A549 (cell line): ENCODE measurements at regions not wholly inside any gene's neighbourhood (a gene's known extent, or its start where the extent isn't known, plus 50 kb on each side); places are given as distances from the start of the nearest gene placed in this dataset.

ENCODE experiments used
- ATAC-seq, 2 experiments: fragments of 200-7000 bp in 1 of 2; fragments of >200 bp in 1 of 2; cut with Nextera tagmentation in 1 of 2; cut with Tn5 transposase in 1 of 2; 3 replicates each; pipeline versions ENCODE4 v1.8.0 to v1.9.1; 2018 to 2020; ENCODE audit warnings: mild to moderate bottlenecking in 1 of 2, moderate library complexity in 1 of 2
- CTCF ChIA-PET: fragments of 300-600 bp; sonication (Branson Sonifier 250); formaldehyde crosslinking; extraction: SDS; loops from one replicate; lab custom pipeline; 2021; ENCODE audit warnings: antibody characterized with exemption, inconsistent platforms; lab: Yijun Ruan, JAX
- POLR2A ChIA-PET: fragments of 350-600 bp; formaldehyde crosslinking; extraction: SDS; loops from one replicate; lab custom pipeline; 2021; ENCODE audit warnings: antibody characterized with exemption, inconsistent platforms; lab: Yijun Ruan, JAX
- DNase-seq, 2 experiments: peaks; one replicate each; pipeline versions ENCODE4 v3.0.0 to v3.0.0-alpha.2; 2011 to 2016; ENCODE audit warnings: low read depth in 1 of 2, low spot score in 1 of 2
- FAIRE-seq: peaks from 2 replicates; lab custom pipeline; 2011; peaks lifted over from hg19 to GRCh38; lab: Jason Lieb, UNC
- H3K27ac ChIP-seq, 2 experiments: fragments of >200 bp; sonication (Bioruptor Twin); formaldehyde crosslinking; 3 replicates each; pipeline ENCODE4 v1.5.1; 2016 to 2017
- H3K4me1 ChIP-seq: fragments of >200 bp; sonication (Bioruptor Twin); formaldehyde crosslinking; 3 replicates; pipeline ENCODE4 v1.6.1; 2016
- H3K4me2 ChIP-seq: fragments of >200 bp; sonication (Bioruptor Twin); formaldehyde crosslinking; 3 replicates; pipeline ENCODE4 v1.6.1; 2016
- H3K4me3 ChIP-seq: fragments of >200 bp; sonication (Bioruptor Twin); formaldehyde crosslinking; 3 replicates; pipeline ENCODE4 v1.5.1; 2016
- H3K9me3 ChIP-seq: fragments of >200 bp; sonication (Bioruptor Twin); formaldehyde crosslinking; 3 replicates; pipeline ENCODE4 v1.6.1; 2016
- ATOH8 ChIP-seq: fragments of 250-450 bp; sonication (Bioruptor Pico); IDR thresholded peaks from 2 replicates; pipeline ENCODE4 v1.5.0; 2020; ENCODE audit warnings: low read depth, mild to moderate bottlenecking, moderate library complexity
- CBX2 ChIP-seq: fragments of 200-600 bp; sonication (generic); IDR thresholded peaks from 2 replicates; pipeline ENCODE4 v1.6.1; 2016; ENCODE audit warnings: low read depth, mild to moderate bottlenecking, borderline replicate concordance
- CEBPB ChIP-seq, 2 experiments: fragments of >200 bp in 1 of 2; sonication (Bioruptor Twin) in 1 of 2; formaldehyde crosslinking in 1 of 2; IDR thresholded peaks; 2 replicates each; pipeline ENCODE4 v1.6.1; 2012 to 2016
- CHD4 ChIP-seq: fragments of 200-600 bp; sonication (generic); IDR thresholded peaks from 2 replicates; pipeline ENCODE4 v1.6.1; 2016; ENCODE audit warnings: antibody characterized with exemption, mild to moderate bottlenecking, borderline replicate concordance
- EHF ChIP-seq: fragments of 250-450 bp; sonication (Bioruptor Pico); IDR thresholded peaks from 2 replicates; pipeline ENCODE4 v1.5.0; 2020; ENCODE audit warnings: mild to moderate bottlenecking
- ELK1 ChIP-seq: fragments of 150-350 bp; IDR thresholded peaks from 2 replicates; pipeline ENCODE4 v1.6.1; 2014; ENCODE audit warnings: low read depth, mild to moderate bottlenecking, low read length
- EP300 ChIP-seq, 2 experiments: fragments of >200 bp; sonication (Bioruptor Twin); formaldehyde crosslinking; IDR thresholded peaks; 2 replicates in 1 of 2; 3 replicates in 1 of 2; pipeline ENCODE4 v1.6.1; 2016 to 2017
- ESRRA ChIP-seq: fragments of 150-350 bp; IDR thresholded peaks from 2 replicates; pipeline ENCODE4 v1.6.1; 2014; ENCODE audit warnings: mild to moderate bottlenecking, low read length, borderline replicate concordance
- FOSB ChIP-seq: fragments of 250-450 bp; sonication (Bioruptor Pico); IDR thresholded peaks from 2 replicates; pipeline ENCODE4 v1.5.0; 2020; ENCODE audit warnings: mild to moderate bottlenecking, moderate library complexity
- GATA3 ChIP-seq: IDR thresholded peaks from 2 replicates; pipeline ENCODE4 v1.6.1; 2012; ENCODE audit warnings: borderline replicate concordance
- JUN ChIP-seq, 2 experiments: fragments of >200 bp; sonication (Bioruptor Twin); formaldehyde crosslinking; IDR thresholded peaks; 2 replicates in 1 of 2; 3 replicates in 1 of 2; pipeline ENCODE4 v1.6.1; 2016 to 2017
- JUNB ChIP-seq: fragments of >200 bp; sonication (Bioruptor Twin); formaldehyde crosslinking; IDR thresholded peaks from 2 replicates; pipeline ENCODE4 v1.6.1; 2016
- KDM5A ChIP-seq: fragments of 200-600 bp; sonication (generic); IDR thresholded peaks from 2 replicates; pipeline ENCODE4 v1.6.1; 2016; ENCODE audit warnings: antibody characterized with exemption, mild to moderate bottlenecking
- MAX ChIP-seq: IDR thresholded peaks from 2 replicates; pipeline ENCODE4 v1.6.1; 2012
- NFE2L2 ChIP-seq: fragments of 150-350 bp; conservative IDR thresholded peaks from 2 replicates; pipeline ENCODE4 v1.6.1; 2014; ENCODE audit warnings: low read length
- RAD21 ChIP-seq, 2 experiments: fragments of >200 bp in 1 of 2; sonication (Bioruptor Twin) in 1 of 2; formaldehyde crosslinking in 1 of 2; IDR thresholded peaks in 1 of 2; conservative IDR thresholded peaks in 1 of 2; 2 replicates in 1 of 2; 3 replicates in 1 of 2; pipeline ENCODE4 v1.6.1; 2012 to 2018; ENCODE audit warnings: inconsistent platforms in 1 of 2
- RARB ChIP-seq: fragments of 250-450 bp; sonication (Bioruptor Pico); IDR thresholded peaks from 2 replicates; pipeline ENCODE4 v1.8.0; 2021; ENCODE audit warnings: mild to moderate bottlenecking, moderate library complexity
- REST ChIP-seq: fragments of 200-600 bp; sonication (generic); IDR thresholded peaks from 2 replicates; pipeline ENCODE4 v1.6.1; 2016; ENCODE audit warnings: antibody characterized with exemption, mild to moderate bottlenecking, moderate library complexity
- RNF2 ChIP-seq: fragments of 200-600 bp; sonication (generic); IDR thresholded peaks from 2 replicates; pipeline ENCODE4 v1.6.1; 2016; ENCODE audit warnings: low read depth, mild to moderate bottlenecking, antibody characterized with exemption, moderate library complexity, borderline replicate concordance
- ZFP36 ChIP-seq: fragments of 450-650 bp; IDR thresholded peaks from 2 replicates; pipeline ENCODE4 v1.6.1; 2014; ENCODE audit warnings: borderline replicate concordance; ENCODE audit not compliant: partially characterized antibody
- ZNF302 ChIP-seq: fragments of 250-450 bp; sonication (Bioruptor Pico); IDR thresholded peaks from 2 replicates; pipeline ENCODE4 v1.9.0; 2021; ENCODE audit warnings: inconsistent platforms, mild to moderate bottlenecking, moderate library complexity
- WGBS: methylation state at CpG from one replicate; pipeline ENCODE4 v1.1.6; 2017; ENCODE audit errors: missing lambda C conversion rate; 5-methylcytosine and 5-hydroxymethylcytosine counted together

GRCh38 chr1:60808676-60809075 is 273.7 kb upstream of the NFIA start:
- no peak for TF ChIP-seq CHD4
- DNase-seq = no peak
- H3K27ac ChIP-seq = no peak overlapping the region
- POLR2A ChIA-PET = no interaction called here
- no peak for ATAC-seq
- no peaks in the 10 kb centered on the region for H3K9me3 ChIP-seq
- FAIRE-seq = no peak
- no peaks in the 10 kb centered on the region for H3K4me1 ChIP-seq
- no peak overlapping the region for H3K4me2 ChIP-seq
- CTCF ChIA-PET = no interaction called here
- 6% methylated on average over 1 of the region's 1 CpG for WGBS
- no peak overlapping the region for H3K4me3 ChIP-seq

- DNase-seq = no peak
- ChIA-PET CTCF (no interaction called here), POLR2A (no interaction called here)
- no peak overlapping the region for H3K4me3 ChIP-seq
- WGBS = 80% methylated on average over 2 of the region's 2 CpGs
- FAIRE-seq = no peak
- H3K9me3 ChIP-seq = no peaks in the 10 kb centered on the region
- no peak overlapping the region for H3K4me2 ChIP-seq
- no peaks in the 10 kb centered on the region for H3K4me1 ChIP-seq
- H3K27ac ChIP-seq = no peak overlapping the region
- ATAC-seq = no peak
- TF ChIP-seq KDM5A = no peak
- TF ChIP-seq ZNF302 (CRISPR knock-in tag) = no peak
- TF ChIP-seq JUN (IDR thresholded peaks at IDR 0.05) = no peak
- TF ChIP-seq FOSB (CRISPR knock-in tag) = no peak
- TF ChIP-seq ELK1 = no peak
- TF ChIP-seq CEBPB (IDR thresholded peaks at IDR 0.05) = no peak
- TF ChIP-seq CBX2 = no peak
- no peak for TF ChIP-seq EP300 (IDR thresholded peaks at IDR 0.05)
These were observed 279.5 kb upstream of the NFIA start for GRCh38 chr1:60802884-60803283.

GRCh38 chr1:60797351-60797750 is 285.0 kb upstream of the NFIA start:
- H3K4me1 ChIP-seq = no peaks in the 10 kb centered on the region
- H3K4me2 ChIP-seq = no peak overlapping the region
- FAIRE-seq (no peak), DNase-seq (no peak), ATAC-seq (no peak)
- 29% methylated on average over 2 of the region's 2 CpGs for WGBS
- H3K4me3 ChIP-seq = no peak overlapping the region
- no peak overlapping the region for H3K27ac ChIP-seq
- ChIA-PET POLR2A (no interaction called here), CTCF (no interaction called here)
- TF ChIP-seq JUNB (no peak), NFE2L2 (no peak), CBX2 (no peak), ESRRA (no peak), RARB (CRISPR knock-in tag) (no peak), EHF (CRISPR knock-in tag) (no peak), CEBPB (IDR thresholded peaks at IDR 0.05) (no peak), MAX (no peak), RAD21 (conservative IDR thresholded peaks at IDR 0.05 in 1 of 2, IDR thresholded peaks at IDR 0.05 in 1 of 2) (no peak), REST (no peak), CHD4 (no peak), ZFP36 (no peak), ATOH8 (no peak), GATA3 (no peak), RNF2 (no peak)
- no peaks in the 10 kb centered on the region for H3K9me3 ChIP-seq
